HG02870 (cell line): ENCODE measurements at regions not wholly inside any gene's neighbourhood (a gene's known extent, or its start where the extent isn't known, plus 50 kb on each side); places are given as distances from the start of the nearest gene placed in this dataset.
A peak's percentile ranks its signal among the peaks of the same experiment; 100 is the strongest.

ENCODE experiments used
- ATAC-seq: cut with Tn5 transposase; IDR thresholded peaks from one replicate; pipeline ENCODE4 v1.9.1; 2021; ENCODE audit warnings: mild to moderate bottlenecking, moderate library complexity; ENCODE audit not compliant: unreplicated experiment

DNA sequence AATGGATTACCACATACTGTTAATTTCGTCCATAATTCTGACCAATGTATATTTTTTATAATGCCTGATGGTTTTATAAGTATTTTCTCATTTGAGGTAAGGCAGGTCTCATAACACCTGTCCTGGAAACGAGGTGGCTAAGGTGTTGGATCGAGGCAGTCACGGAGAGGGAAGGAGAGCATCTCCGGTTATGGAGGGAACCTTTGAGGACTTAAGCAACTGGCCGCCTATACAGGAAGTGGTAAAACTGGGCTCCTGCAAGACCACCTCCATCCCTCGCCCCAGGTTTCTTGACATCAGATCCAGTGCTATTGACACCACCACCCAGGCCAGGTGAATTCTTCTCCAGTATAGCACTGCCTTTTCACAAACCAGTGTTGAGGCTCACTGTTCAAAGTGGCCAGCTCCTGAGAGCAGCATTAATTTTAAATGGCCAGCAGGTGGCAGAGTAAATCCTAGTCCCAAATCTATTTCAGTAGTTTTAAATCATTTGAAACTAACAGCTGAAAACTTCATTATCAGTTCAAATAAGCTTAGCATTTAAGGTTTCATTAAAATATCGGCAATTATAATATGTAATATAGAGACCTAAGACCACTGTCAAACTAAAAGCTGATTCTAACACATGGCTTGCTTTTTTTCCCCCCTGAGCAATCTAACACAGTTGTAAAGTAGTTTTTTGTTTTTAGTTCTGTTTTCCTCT, 100.8 kb downstream of the PPM1A start:
- peak; percentile 59 for ATAC-seq

GRCh38 chr14:60350366-60350720, 101.3 kb downstream of the PPM1A start:
- no peak for ATAC-seq

- no peak for ATAC-seq
These were observed 104.4 kb downstream of the PPM1A start for GRCh38 chr14:60353420-60353819.

GRCh38 chr14:60355768-60356167, 106.7 kb downstream of the PPM1A start:
- no peak for ATAC-seq

GRCh38 chr14:60356386-60356785, 107.4 kb downstream of the PPM1A start:
- ATAC-seq = no peak

DNA sequence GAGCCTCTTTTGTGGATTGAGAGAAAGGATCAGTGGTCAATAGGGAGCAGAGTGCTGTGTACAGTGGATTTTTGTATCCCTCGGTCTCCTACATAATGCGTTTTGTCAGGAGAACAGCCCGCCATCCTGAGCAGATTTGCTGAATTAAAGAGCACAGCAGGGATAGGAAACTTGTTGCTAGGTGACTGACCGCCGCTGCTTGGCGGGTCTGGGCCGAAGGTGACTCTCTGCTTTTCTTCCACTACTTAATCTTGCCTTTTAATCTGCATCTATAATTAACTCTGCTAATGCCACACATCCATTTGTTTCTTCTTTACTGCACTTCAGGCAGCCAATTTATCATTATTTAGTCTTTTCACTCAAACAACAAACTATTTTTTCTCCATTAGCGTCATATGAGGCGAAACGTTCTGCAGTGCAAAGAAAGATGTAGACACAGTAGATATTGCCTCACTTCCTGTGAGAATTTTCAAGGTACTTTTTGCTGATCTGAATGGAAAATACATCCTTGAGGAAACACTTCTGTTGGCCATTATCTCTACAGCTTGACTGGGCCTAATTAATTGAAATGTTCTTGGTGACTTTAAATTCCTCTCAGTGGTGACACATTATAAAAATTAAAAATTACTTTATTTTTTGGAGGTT, 108.0 kb downstream of the PPM1A start:
- no peak for ATAC-seq

DNA sequence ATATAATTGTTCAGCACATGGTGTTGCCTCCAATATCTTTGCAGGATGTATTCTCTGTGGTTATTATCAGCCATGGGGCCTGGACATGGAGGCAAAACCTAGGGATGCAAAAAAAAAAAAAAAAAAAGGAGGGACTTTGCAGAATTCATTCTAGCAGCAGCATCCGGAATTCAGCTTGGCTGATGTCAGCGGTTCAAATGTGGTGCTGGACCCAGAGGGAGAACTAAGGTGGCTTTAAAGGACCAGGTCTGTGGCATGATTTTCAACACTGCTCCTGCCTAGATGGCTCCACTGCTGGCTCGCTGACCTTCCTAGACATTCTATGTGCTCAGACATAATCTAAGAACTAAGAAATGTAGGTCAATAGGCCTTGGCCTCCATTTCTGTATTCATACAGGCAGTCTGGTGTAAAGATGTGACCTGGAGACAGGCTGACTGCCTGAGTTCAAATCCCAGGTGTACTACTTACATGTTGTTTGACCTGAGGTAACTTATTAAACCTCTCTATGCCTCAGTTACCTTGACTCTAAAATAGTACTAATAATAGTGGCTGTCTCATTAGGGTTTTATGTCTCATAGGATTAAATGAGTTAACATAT, 108.6 kb downstream of the PPM1A start:
- ATAC-seq = no peak

- ATAC-seq = no peak
These were observed 114.3 kb downstream of the PPM1A start for GRCh38 chr14:60363275-60363674.

GRCh38 chr14:60363687-60364086, 114.7 kb downstream of the PPM1A start:
- no peak for ATAC-seq

GRCh38 chr14:60381909-60382308, 104.0 kb downstream of the C14orf39 start:
- no peak for ATAC-seq
